A549 (cell line): ENCODE measurements at regions not wholly inside any gene's neighbourhood (a gene's known extent, or its start where the extent isn't known, plus 50 kb on each side); places are given as distances from the start of the nearest gene placed in this dataset.

ENCODE experiments used
- ATAC-seq, 2 experiments: fragments of 200-7000 bp in 1 of 2; fragments of >200 bp in 1 of 2; cut with Nextera tagmentation in 1 of 2; cut with Tn5 transposase in 1 of 2; 3 replicates each; pipeline versions ENCODE4 v1.8.0 to v1.9.1; 2018 to 2020; ENCODE audit warnings: mild to moderate bottlenecking in 1 of 2, moderate library complexity in 1 of 2
- CTCF ChIA-PET: fragments of 300-600 bp; sonication (Branson Sonifier 250); formaldehyde crosslinking; extraction: SDS; loops from one replicate; lab custom pipeline; 2021; ENCODE audit warnings: antibody characterized with exemption, inconsistent platforms; lab: Yijun Ruan, JAX
- POLR2A ChIA-PET: fragments of 350-600 bp; formaldehyde crosslinking; extraction: SDS; loops from one replicate; lab custom pipeline; 2021; ENCODE audit warnings: antibody characterized with exemption, inconsistent platforms; lab: Yijun Ruan, JAX
- DNase-seq, 2 experiments: peaks; one replicate each; pipeline versions ENCODE4 v3.0.0 to v3.0.0-alpha.2; 2011 to 2016; ENCODE audit warnings: low read depth in 1 of 2, low spot score in 1 of 2
- FAIRE-seq: peaks from 2 replicates; lab custom pipeline; 2011; peaks lifted over from hg19 to GRCh38; lab: Jason Lieb, UNC
- H3K27ac ChIP-seq, 2 experiments: fragments of >200 bp; sonication (Bioruptor Twin); formaldehyde crosslinking; 3 replicates each; pipeline ENCODE4 v1.5.1; 2016 to 2017
- H3K4me1 ChIP-seq: fragments of >200 bp; sonication (Bioruptor Twin); formaldehyde crosslinking; 3 replicates; pipeline ENCODE4 v1.6.1; 2016
- H3K4me2 ChIP-seq: fragments of >200 bp; sonication (Bioruptor Twin); formaldehyde crosslinking; 3 replicates; pipeline ENCODE4 v1.6.1; 2016
- H3K4me3 ChIP-seq: fragments of >200 bp; sonication (Bioruptor Twin); formaldehyde crosslinking; 3 replicates; pipeline ENCODE4 v1.5.1; 2016
- H3K9me3 ChIP-seq: fragments of >200 bp; sonication (Bioruptor Twin); formaldehyde crosslinking; 3 replicates; pipeline ENCODE4 v1.6.1; 2016
- CBX2 ChIP-seq: fragments of 200-600 bp; sonication (generic); IDR thresholded peaks from 2 replicates; pipeline ENCODE4 v1.6.1; 2016; ENCODE audit warnings: low read depth, mild to moderate bottlenecking, borderline replicate concordance
- CEBPB ChIP-seq, 2 experiments: fragments of >200 bp in 1 of 2; sonication (Bioruptor Twin) in 1 of 2; formaldehyde crosslinking in 1 of 2; IDR thresholded peaks; 2 replicates each; pipeline ENCODE4 v1.6.1; 2012 to 2016
- CHD2 ChIP-seq: fragments of 150-350 bp; IDR thresholded peaks from 2 replicates; pipeline ENCODE4 v1.6.1; 2014; ENCODE audit warnings: low read length; ENCODE audit not compliant: partially characterized antibody
- CHD4 ChIP-seq: fragments of 200-600 bp; sonication (generic); IDR thresholded peaks from 2 replicates; pipeline ENCODE4 v1.6.1; 2016; ENCODE audit warnings: antibody characterized with exemption, mild to moderate bottlenecking, borderline replicate concordance
- CTCF ChIP-seq: fragments of >200 bp; sonication (Bioruptor Twin); formaldehyde crosslinking; IDR thresholded peaks from 3 replicates; pipeline ENCODE4 v1.5.1; 2016
- E2F6 ChIP-seq: IDR thresholded peaks from 2 replicates; pipeline ENCODE4 v1.6.1; 2012; ENCODE audit warnings: low read depth, borderline replicate concordance
- ELK1 ChIP-seq: fragments of 150-350 bp; IDR thresholded peaks from 2 replicates; pipeline ENCODE4 v1.6.1; 2014; ENCODE audit warnings: low read depth, mild to moderate bottlenecking, low read length
- ESRRA ChIP-seq: fragments of 150-350 bp; IDR thresholded peaks from 2 replicates; pipeline ENCODE4 v1.6.1; 2014; ENCODE audit warnings: mild to moderate bottlenecking, low read length, borderline replicate concordance
- HES2 ChIP-seq: fragments of >200 bp; sonication (Bioruptor Twin); formaldehyde crosslinking; IDR thresholded peaks from 2 replicates; pipeline ENCODE4 v1.6.1; 2016
- KDM1A ChIP-seq: fragments of 200-600 bp; sonication (generic); IDR thresholded peaks from 2 replicates; pipeline ENCODE4 v1.6.1; 2016; ENCODE audit warnings: low read depth, mild to moderate bottlenecking
- MAFK ChIP-seq: fragments of 450-650 bp; IDR thresholded peaks from 2 replicates; pipeline ENCODE4 v1.6.1; 2014; ENCODE audit not compliant: partially characterized antibody
- MYC ChIP-seq: IDR thresholded peaks from 2 replicates; pipeline ENCODE4 v1.6.1; 2012; ENCODE audit warnings: mild to moderate bottlenecking, inconsistent platforms, low read length, improper control_type of control experiment, borderline replicate concordance
- NFE2L2 ChIP-seq: fragments of 150-350 bp; conservative IDR thresholded peaks from 2 replicates; pipeline ENCODE4 v1.6.1; 2014; ENCODE audit warnings: low read length
- NPAS2 ChIP-seq: fragments of 250-450 bp; sonication (Bioruptor Pico); IDR thresholded peaks from 2 replicates; pipeline ENCODE4 v1.8.0; 2022; ENCODE audit warnings: mild to moderate bottlenecking, moderate library complexity, borderline replicate concordance
- NR3C1 ChIP-seq: fragments of >200 bp; sonication (Bioruptor Twin); formaldehyde crosslinking; IDR thresholded peaks from 3 replicates; pipeline ENCODE4 v1.6.1; 2017
- PBX3 ChIP-seq: IDR thresholded peaks from 2 replicates; pipeline ENCODE4 v1.6.1; 2012
- PHF8 ChIP-seq: fragments of 200-600 bp; sonication (generic); IDR thresholded peaks from 2 replicates; pipeline ENCODE4 v1.6.1; 2016; ENCODE audit warnings: low read depth, mild to moderate bottlenecking, antibody characterized with exemption, moderate library complexity, borderline replicate concordance
- POLR2AphosphoS2 ChIP-seq: conservative IDR thresholded peaks from 2 replicates; pipeline ENCODE4 v1.6.1; 2012; ENCODE audit warnings: low read length, improper control_type of control experiment, inconsistent platforms
- RCOR1 ChIP-seq: fragments of 150-350 bp; IDR thresholded peaks from 2 replicates; pipeline ENCODE4 v1.6.1; 2014; ENCODE audit warnings: antibody characterized with exemption, low read length, low read depth
- SMC3 ChIP-seq: fragments of >200 bp; sonication (Bioruptor Twin); formaldehyde crosslinking; IDR thresholded peaks from 3 replicates; pipeline ENCODE4 v1.6.1; 2018; ENCODE audit warnings: inconsistent platforms
- TFCP2L1 ChIP-seq: fragments of 250-450 bp; sonication (Bioruptor Pico); IDR thresholded peaks from 2 replicates; pipeline ENCODE4 v1.5.0; 2021; ENCODE audit warnings: mild to moderate bottlenecking
- TP53 ChIP-seq: fragments of 250-450 bp; sonication (Bioruptor Pico); IDR thresholded peaks from 2 replicates; pipeline ENCODE4 v1.5.0; 2021; ENCODE audit warnings: mild to moderate bottlenecking, moderate library complexity
- USF2 ChIP-seq: fragments of 450-650 bp; IDR thresholded peaks from 2 replicates; pipeline ENCODE4 v1.6.1; 2014; ENCODE audit warnings: antibody characterized with exemption
- ZFP36 ChIP-seq: fragments of 450-650 bp; IDR thresholded peaks from 2 replicates; pipeline ENCODE4 v1.6.1; 2014; ENCODE audit warnings: borderline replicate concordance; ENCODE audit not compliant: partially characterized antibody
- ZSCAN20 ChIP-seq: fragments of 250-450 bp; sonication (Bioruptor Pico); IDR thresholded peaks from 2 replicates; pipeline ENCODE4 v1.8.0; 2022; ENCODE audit warnings: mild to moderate bottlenecking, moderate library complexity
- WGBS: methylation state at CpG from one replicate; pipeline ENCODE4 v1.1.6; 2017; ENCODE audit errors: missing lambda C conversion rate; 5-methylcytosine and 5-hydroxymethylcytosine counted together

GRCh38 chr3:106092792-106093191, 224.0 kb upstream of the CBLB start:
- DNase-seq = no peak
- Histone ChIP-seq H3K4me3 (no peak overlapping the region), H3K9me3 (no peaks in the 10 kb centered on the region)
- POLR2A ChIA-PET = no interaction called here
- TF ChIP-seq NFE2L2 = no peak
- TF ChIP-seq ELK1 = no peak
- TF ChIP-seq, all 56 proteins: peak for 0
- Histone ChIP-seq H3K4me1 (0 out of 3 replicates have a peak, but pooled peaks cover 3% of the 10 kb centered on the region), H3K4me2 (no peak overlapping the region), H3K27ac (no peak overlapping the region)
- ATAC-seq (no peak), FAIRE-seq (no peak)
- WGBS = 78% methylated on average over 2 of the region's 2 CpGs
- CTCF ChIA-PET = interaction anchor here (1.7 kb wide), 1 partner anchor 517 kb away, joined by 4 read pairs; no protein-coding TSS in a partner anchor

GRCh38 chr3:106093616-106094015, 224.8 kb upstream of the CBLB start:
- 0 out of 3 replicates have a peak, but pooled peaks cover 8% of the 10 kb centered on the region for H3K4me1 ChIP-seq
- POLR2A ChIA-PET = no interaction called here
- ATAC-seq (no peak), FAIRE-seq (no peak), DNase-seq (no peak)
- no peak overlapping the region for H3K4me2 ChIP-seq
- H3K27ac ChIP-seq = no peak overlapping the region
- TF ChIP-seq ZSCAN20 (CRISPR knock-in tag) (no peak), TFCP2L1 (no peak), PHF8 (no peak), SMC3 (no peak), CTCF (no peak), CHD4 (no peak), ZFP36 (no peak), NR3C1 (no peak), USF2 (no peak), KDM1A (no peak), POLR2AphosphoS2 (no peak), RCOR1 (no peak), MYC (no peak), CBX2 (no peak), CHD2 (no peak)
- WGBS = 88% methylated on average over 3 of the region's 3 CpGs
- H3K9me3 ChIP-seq = no peaks in the 10 kb centered on the region
- CTCF ChIA-PET = interaction anchor here (0.6 to 1.7 kb wide), 2 partner anchors 140 to 516 kb away, joined by 3 to 4 read pairs; no protein-coding TSS in a partner anchor
- no peak overlapping the region for H3K4me3 ChIP-seq

GRCh38 chr3:106097817-106098435, 229.1 kb upstream of the CBLB start:
- POLR2A ChIA-PET = no interaction called here
- ATAC-seq (no peak), DNase-seq (no peak)
- Histone ChIP-seq H3K4me3 (no peak overlapping the region), H3K4me1 (0 out of 3 replicates have a peak, but pooled peaks cover 8% of the 10 kb centered on the region), H3K27ac (peak overlapping the region in 1 of 2 experiments; percentile 41; a peak in 1 of 6 replicates), H3K4me2 (peak overlapping the region; percentile 31)
- 44% methylated on average over 4 of the region's 4 CpGs for WGBS
- TF ChIP-seq RCOR1 = no peak
- TF ChIP-seq MAFK = no peak
- TF ChIP-seq NPAS2 (CRISPR knock-in tag) = no peak
- no peak for TF ChIP-seq PBX3
- TF ChIP-seq E2F6 = no peak
- no peak for TF ChIP-seq TP53 (CRISPR knock-in tag)
- TF ChIP-seq ESRRA = no peak
- no peak for TF ChIP-seq CTCF
- TF ChIP-seq HES2 = no peak
- TF ChIP-seq CEBPB (IDR thresholded peaks at IDR 0.05) = no peak
- no peak for TF ChIP-seq CHD2
- TF ChIP-seq PHF8 = no peak
- TF ChIP-seq, all 56 proteins: peak for 0
- H3K9me3 ChIP-seq = no peaks in the 10 kb centered on the region
- CTCF ChIA-PET = no interaction called here
- no peak for FAIRE-seq
